ENCODE measurements at regions not wholly inside any gene's neighbourhood (a gene's known extent, or its start where the extent isn't known, plus 50 kb on each side); places are given as distances from the start of the nearest gene placed in this dataset.

DNA sequence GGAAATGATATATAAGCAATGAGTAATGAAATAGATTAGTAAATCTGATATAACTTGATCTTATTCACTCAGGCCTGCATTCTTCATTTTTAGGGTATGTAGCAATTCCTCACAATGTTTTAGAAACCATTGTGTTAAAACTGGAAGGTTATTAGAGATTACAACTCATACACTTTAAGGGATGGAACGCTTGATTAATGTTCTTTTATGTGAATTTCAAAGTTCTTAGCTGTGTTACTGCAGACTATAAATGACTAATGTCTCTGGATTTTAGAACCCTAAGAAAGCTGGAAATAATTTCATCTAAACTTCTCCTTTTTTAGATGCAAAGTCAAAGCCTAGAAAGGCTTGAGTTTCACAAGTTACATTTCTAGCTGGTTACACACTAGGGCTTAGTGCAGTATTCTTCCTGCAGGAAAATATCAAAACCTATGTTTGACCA, 148.2 kb upstream of the CLEC14A start:
- ChIA-PET CTCF (interaction anchor here (0.7 kb wide), 1 partner anchor 815 kb away, joined by 3 read pairs; no protein-coding TSS in a partner anchor), POLR2A (ENCODE audit: unreplicated experiment) (no interaction called here)
- no peak overlapping the region for H2AK9ac ChIP-seq (replicated peaks; ENCODE audit: low read depth, low read length, poor library complexity)
- DNase-seq (peak; percentile 90), ATAC-seq (ENCODE audit: low read depth) (peak; percentile 64)
- peak overlapping the region; percentile 40 for H3K56ac ChIP-seq (ENCODE audit: extremely low read depth, insufficient read depth, low read length)
- peak overlapping the region; percentile 2; the same call in 1 of the 2 replicates for H3K4ac ChIP-seq (ENCODE audit: low read depth, low read length)
- no peak overlapping the region for H2AFZ ChIP-seq (replicated peaks; ENCODE audit: low read length, poor library complexity)
- peak overlapping the region; percentile 70; the same call in 1 of the 2 replicates for H4K5ac ChIP-seq (ENCODE audit: low read depth, low read length)
- H3K9me1 ChIP-seq (ENCODE audit: insufficient read depth, low read length) = peaks cover 9% of the 10 kb centered on the region
- peak overlapping the region in 1 of 2 experiments; percentile 51; a peak in 1 of 4 replicates for H4K8ac ChIP-seq (ENCODE audit: low read depth in 2 of 2, low read length in 2 of 2)
- WGBS, 2 experiments (ENCODE audit: extremely low coverage in 2 of 2, insufficient read length in 1 of 2) = no CpG with 5 or more reads among the region's 1 CpG
- H2AK5ac ChIP-seq (ENCODE audit: low read depth, low read length) = no peak overlapping the region
- H3K27me3 ChIP-seq (ENCODE audit: control insufficient read depth, insufficient read depth, low read length) = no peaks in the 10 kb centered on the region
- no peak overlapping the region for H2BK15ac ChIP-seq (ENCODE audit: low read depth, low read length)
- peaks cover 19% of the 10 kb centered on the region for H3K4me1 ChIP-seq (ENCODE audit: control insufficient read depth, insufficient read depth, low read length)
- H4K91ac ChIP-seq (ENCODE audit: insufficient read depth, low read depth, low read length) = no peak overlapping the region
- H3K36me3 ChIP-seq (ENCODE audit: control insufficient read depth, insufficient read depth, low read length) = no peaks in the 10 kb centered on the region
- no peak overlapping the region; the same call in 1 of the 2 replicates for H2BK20ac ChIP-seq (ENCODE audit: low read depth, low read length)
- H3K14ac ChIP-seq (replicated peaks; ENCODE audit: low read depth, low read length) = no peak overlapping the region
- H3K27ac ChIP-seq (ENCODE audit: insufficient read depth, low read length) = peak overlapping the region; percentile 9; the same call in 1 of the 2 replicates
- H3K9ac ChIP-seq (ENCODE audit: low read depth, low read length) = no peak overlapping the region
- dilution Hi-C loops (cut with HindIII; ENCODE audit: low sequenced_read_pairs, unreplicated experiment) (no loop called here), in situ Hi-C loops (cut with MboI; ENCODE audit: low sequenced_read_pairs) (no loop called here), intact Hi-C loops (cut with micrococcal nuclease) (loop anchor here (1.0 to 10.0 kb wide), 4 partner anchors 114 to 419 kb away; no protein-coding TSS in a partner anchor)
- H3K4me3 ChIP-seq (ENCODE audit: insufficient read depth, low read depth, low read length) = no peak overlapping the region
- peak overlapping the region; percentile 82 for H3K18ac ChIP-seq (ENCODE audit: low read depth, low read length)
- H2BK120ac ChIP-seq (ENCODE audit: low read depth, low read length) = peak overlapping the region; percentile 27; the same call in 1 of the 2 replicates
- peak overlapping the region; percentile 55; the same call in 1 of the 2 replicates for H3K4me2 ChIP-seq (ENCODE audit: low read depth, low read length)
- H3K9me3 ChIP-seq (ENCODE audit: control insufficient read depth, insufficient read depth, low read length) = no peaks in the 10 kb centered on the region
- H2BK5ac ChIP-seq (ENCODE audit: low read depth, low read length, poor library complexity, severe bottlenecking) = peak overlapping the region; percentile 89
- peak overlapping the region; percentile 13; the same call in 1 of the 2 replicates for H3K23ac ChIP-seq (ENCODE audit: low read depth, low read length)
- no TSS peak for BruUV-seq (replicated peaks)
- peaks cover 0 to 5% of the 10 kb centered on the region in 2 experiments; a peak in 1 of 4 replicates for H3K79me1 ChIP-seq (ENCODE audit: low read depth in 1 of 2, low read length in 2 of 2)
- no peaks in the 10 kb centered on the region for H4K20me1 ChIP-seq (ENCODE audit: insufficient read depth, low read length)
- TF ChIP-seq POLR2A (IDR thresholded peaks at IDR 0.05; ENCODE audit: low read depth, low read length) (no peak), BHLHE40 (IDR thresholded peaks at IDR 0.05; ENCODE audit: low read depth, low read length) (no peak), NFE2L2 (IDR thresholded peaks at IDR 0.05; ENCODE audit: low read depth, low read length) (no peak), MAZ (IDR thresholded peaks at IDR 0.05; ENCODE audit: borderline replicate concordance, low read depth, low read length) (no peak), FOS (IDR thresholded peaks at IDR 0.05; ENCODE audit: low read depth, low read length) (peak; percentile 15; the same call in 1 of the 2 replicates), CEBPB (IDR thresholded peaks at IDR 0.05; ENCODE audit: low read depth, low read length) (peak; percentile 83), SMC3 (IDR thresholded peaks at IDR 0.05; ENCODE audit: low read depth, low read length) (no peak; the same call in 1 of the 2 replicates), CHD1 (IDR thresholded peaks at IDR 0.05; ENCODE audit: low read depth, low read length) (no peak), RCOR1 (IDR thresholded peaks at IDR 0.05; ENCODE audit: insufficient replicate concordance, low read length) (no peak), ELK1 (IDR thresholded peaks at IDR 0.05; ENCODE audit: borderline replicate concordance, low read depth, low read length) (no peak), RAD21 (IDR thresholded peaks at IDR 0.05; ENCODE audit: low read length) (0 out of 2 replicates have a peak, but pooled peaks have one; percentile 2), RFX5 (IDR thresholded peaks at IDR 0.05; ENCODE audit: low read depth, low read length) (no peak), MXI1 (IDR thresholded peaks at IDR 0.05; ENCODE audit: borderline replicate concordance, low read depth, low read length) (no peak), MAFK (IDR thresholded peaks at IDR 0.05; ENCODE audit: low read depth, low read length) (no peak)
- TF ChIP-seq, protein P1, sequence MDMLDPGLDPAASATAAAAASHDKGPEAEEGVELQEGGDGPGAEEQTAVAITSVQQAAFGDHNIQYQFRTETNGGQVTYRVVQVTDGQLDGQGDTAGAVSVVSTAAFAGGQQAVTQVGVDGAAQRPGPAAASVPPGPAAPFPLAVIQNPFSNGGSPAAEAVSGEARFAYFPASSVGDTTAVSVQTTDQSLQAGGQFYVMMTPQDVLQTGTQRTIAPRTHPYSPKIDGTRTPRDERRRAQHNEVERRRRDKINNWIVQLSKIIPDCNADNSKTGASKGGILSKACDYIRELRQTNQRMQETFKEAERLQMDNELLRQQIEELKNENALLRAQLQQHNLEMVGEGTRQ (IDR thresholded peaks at IDR 0.05; ENCODE audit: low read depth, low read length) = no peak
- TF ChIP-seq, protein P2, sequence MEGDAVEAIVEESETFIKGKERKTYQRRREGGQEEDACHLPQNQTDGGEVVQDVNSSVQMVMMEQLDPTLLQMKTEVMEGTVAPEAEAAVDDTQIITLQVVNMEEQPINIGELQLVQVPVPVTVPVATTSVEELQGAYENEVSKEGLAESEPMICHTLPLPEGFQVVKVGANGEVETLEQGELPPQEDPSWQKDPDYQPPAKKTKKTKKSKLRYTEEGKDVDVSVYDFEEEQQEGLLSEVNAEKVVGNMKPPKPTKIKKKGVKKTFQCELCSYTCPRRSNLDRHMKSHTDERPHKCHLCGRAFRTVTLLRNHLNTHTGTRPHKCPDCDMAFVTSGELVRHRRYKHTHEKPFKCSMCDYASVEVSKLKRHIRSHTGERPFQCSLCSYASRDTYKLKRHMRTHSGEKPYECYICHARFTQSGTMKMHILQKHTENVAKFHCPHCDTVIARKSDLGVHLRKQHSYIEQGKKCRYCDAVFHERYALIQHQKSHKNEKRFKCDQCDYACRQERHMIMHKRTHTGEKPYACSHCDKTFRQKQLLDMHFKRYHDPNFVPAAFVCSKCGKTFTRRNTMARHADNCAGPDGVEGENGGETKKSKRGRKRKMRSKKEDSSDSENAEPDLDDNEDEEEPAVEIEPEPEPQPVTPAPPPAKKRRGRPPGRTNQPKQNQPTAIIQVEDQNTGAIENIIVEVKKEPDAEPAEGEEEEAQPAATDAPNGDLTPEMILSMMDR (conservative IDR thresholded peaks at IDR 0.05; ENCODE audit: low read depth, low read length) = no peak
